Neural progenitor cell (in vitro differentiated cells): ENCODE measurements at regions not wholly inside any gene's neighbourhood (a gene's known extent, or its start where the extent isn't known, plus 50 kb on each side); places are given as distances from the start of the nearest gene placed in this dataset.

ENCODE experiments used
- DNase-seq: peaks from one replicate; pipeline ENCODE4 v3.0.0-alpha.2; 2016; ENCODE audit warnings: low spot score
- H2AFZ ChIP-seq: fragments of 200-600 bp; sonication (generic); replicated peaks from 2 replicates; pipeline ENCODE4 v1.6.1; 2016; ENCODE audit warnings: antibody characterized with exemption
- H3F3A ChIP-seq: fragments of 200-600 bp; sonication (generic); 2 replicates; pipeline ENCODE4 v1.6.1; 2016; ENCODE audit warnings: antibody characterized with exemption, low read depth
- H3K27ac ChIP-seq: fragments of 200-600 bp; sonication (generic); 2 replicates; pipeline ENCODE4 v1.5.1; 2016; ENCODE audit warnings: mild to moderate bottlenecking
- H3K27me3 ChIP-seq: fragments of 200-600 bp; sonication (generic); 2 replicates; pipeline ENCODE4 v1.6.1; 2016; ENCODE audit warnings: mild to moderate bottlenecking, moderate library complexity
- H3K36me3 ChIP-seq: fragments of 200-600 bp; sonication (generic); 2 replicates; pipeline ENCODE4 v1.5.1; 2016
- H3K4me1 ChIP-seq: fragments of 200-600 bp; sonication (generic); 2 replicates; pipeline ENCODE4 v1.6.1; 2016; ENCODE audit warnings: mixed run types
- H3K4me2 ChIP-seq: fragments of 200-600 bp; sonication (generic); 2 replicates; pipeline ENCODE4 v1.6.1; 2016
- H3K4me3 ChIP-seq: fragments of 200-600 bp; sonication (generic); 2 replicates; pipeline ENCODE4 v1.5.1; 2016
- H3K79me2 ChIP-seq: fragments of 200-600 bp; sonication (generic); 2 replicates; pipeline ENCODE4 v1.6.1; 2016; ENCODE audit warnings: low read depth
- H3K9ac ChIP-seq: fragments of 200-600 bp; sonication (generic); 2 replicates; pipeline ENCODE4 v1.6.1; 2016
- H3K9me3 ChIP-seq: fragments of 200-600 bp; sonication (generic); 2 replicates; pipeline ENCODE4 v1.5.1; 2016; ENCODE audit warnings: low read depth
- H4K20me1 ChIP-seq: fragments of 200-600 bp; sonication (generic); 2 replicates; pipeline ENCODE4 v1.6.1; 2016; ENCODE audit warnings: low read depth
- H3K27ac Mint-ChIP-seq: 3 replicates; pipeline ENCODE4 v1.8.0; 2021; ENCODE audit warnings: mixed read lengths
- H3K27me3 Mint-ChIP-seq: 2 replicates; pipeline ENCODE4 v1.8.0; 2022; ENCODE audit warnings: low read depth, mild to moderate bottlenecking, inconsistent platforms, moderate library complexity, mixed read lengths; ENCODE audit not compliant: insufficient read depth
- H3K36me3 Mint-ChIP-seq: 3 replicates; pipeline ENCODE4 v1.8.0; 2021; ENCODE audit warnings: mixed read lengths
- H3K4me1 Mint-ChIP-seq: 3 replicates; pipeline ENCODE4 v1.8.0; 2021; ENCODE audit warnings: mixed read lengths
- H3K4me3 Mint-ChIP-seq: 3 replicates; pipeline ENCODE4 v1.8.0; 2021; ENCODE audit warnings: mild to moderate bottlenecking, moderate library complexity, mixed read lengths
- H3K9me3 Mint-ChIP-seq: 3 replicates; pipeline ENCODE4 v1.8.0; 2020; ENCODE audit warnings: mixed read lengths
- CTCF ChIP-seq: fragments of 200-600 bp; sonication (generic); IDR thresholded peaks from 2 replicates; pipeline ENCODE4 v1.5.1; 2017; ENCODE audit warnings: antibody characterized with exemption, mild to moderate bottlenecking
- EZH2 ChIP-seq: fragments of 200-600 bp; sonication (generic); IDR thresholded peaks from 2 replicates; pipeline ENCODE4 v1.6.1; 2017; ENCODE audit warnings: antibody characterized with exemption, mild to moderate bottlenecking, moderate library complexity
- EZH2phosphoT487 ChIP-seq: fragments of 200-600 bp; sonication (generic); IDR thresholded peaks from 2 replicates; pipeline ENCODE4 v1.6.1; 2017; ENCODE audit warnings: antibody characterized with exemption

- H3K27ac Mint-ChIP-seq: no peak overlapping the region
- Histone ChIP-seq H3K9me3 (no peaks in the 10 kb centered on the region), H3K27me3 (no peaks in the 10 kb centered on the region), H3F3A (no peaks in the 10 kb centered on the region), H3K4me2 (no peak overlapping the region), H3K27ac (no peak overlapping the region), H3K36me3 (no peaks in the 10 kb centered on the region), H3K79me2 (no peaks in the 10 kb centered on the region), H2AFZ (no peak overlapping the region), H3K4me1 (no peaks in the 10 kb centered on the region), H3K9ac (no peak overlapping the region), H4K20me1 (peaks cover 18% of the 10 kb centered on the region), H3K4me3 (no peak overlapping the region)
- peaks cover 11% of the 10 kb centered on the region for H3K4me1 Mint-ChIP-seq
- TF ChIP-seq EZH2 (no peak), EZH2phosphoT487 (no peak), CTCF (peak; percentile 28)
- peaks cover 5% of the 10 kb centered on the region for H3K36me3 Mint-ChIP-seq
- no peaks in the 10 kb centered on the region for H3K9me3 Mint-ChIP-seq
- H3K4me3 Mint-ChIP-seq: no peak overlapping the region
- DNase-seq: peak; percentile 48
- H3K27me3 Mint-ChIP-seq: peaks cover 15% of the 10 kb centered on the region
These were observed 85.3 kb downstream of the RFLNA start for GRCh38 chr12:124379938-124380754.

DNA sequence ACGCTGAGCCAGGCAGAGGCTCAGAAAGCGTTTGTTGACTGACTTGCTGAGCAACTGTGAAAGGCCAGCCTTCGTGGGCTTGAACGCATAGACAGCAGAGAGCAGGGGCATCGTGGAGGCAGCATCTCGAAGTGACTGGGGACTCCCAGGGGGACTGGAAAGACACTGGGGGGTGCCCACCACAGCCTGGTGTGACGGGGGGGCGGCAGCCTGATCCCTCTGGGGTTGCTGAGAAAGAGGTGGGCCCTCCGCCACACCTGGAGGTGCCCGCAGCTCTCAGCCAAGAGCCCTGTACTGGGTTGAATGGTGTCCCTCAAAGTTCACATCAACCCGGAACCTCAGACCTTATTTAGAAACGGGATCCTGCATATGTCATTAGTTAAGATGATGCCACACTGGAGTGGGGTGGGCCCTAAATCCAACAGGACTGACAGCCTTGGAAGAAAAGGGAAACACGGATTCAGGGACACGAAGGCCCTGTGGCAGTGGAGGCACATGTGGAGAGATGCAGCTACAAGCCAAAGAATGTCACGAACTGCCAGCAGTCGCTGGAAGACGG is 84.6 kb downstream of the RFLNA start:
- Mint-ChIP-seq H3K4me1 (peaks cover 9% of the 10 kb centered on the region), H3K9me3 (no peaks in the 10 kb centered on the region), H3K4me3 (no peak overlapping the region), H3K36me3 (peaks cover 5% of the 10 kb centered on the region), H3K27me3 (peaks cover 15% of the 10 kb centered on the region), H3K27ac (peak overlapping the region; percentile 86)
- Histone ChIP-seq H2AFZ (no peak overlapping the region), H3K36me3 (no peaks in the 10 kb centered on the region), H3K4me2 (no peak overlapping the region), H3K27ac (no peak overlapping the region), H3K4me3 (no peak overlapping the region), H4K20me1 (peaks cover 13% of the 10 kb centered on the region), H3F3A (no peaks in the 10 kb centered on the region), H3K4me1 (no peaks in the 10 kb centered on the region), H3K79me2 (no peaks in the 10 kb centered on the region), H3K9ac (no peak overlapping the region), H3K9me3 (no peaks in the 10 kb centered on the region), H3K27me3 (no peaks in the 10 kb centered on the region)
- no peak for DNase-seq
- no peak for TF ChIP-seq EZH2
- TF ChIP-seq EZH2phosphoT487: no peak
- no peak for TF ChIP-seq CTCF

DNA sequence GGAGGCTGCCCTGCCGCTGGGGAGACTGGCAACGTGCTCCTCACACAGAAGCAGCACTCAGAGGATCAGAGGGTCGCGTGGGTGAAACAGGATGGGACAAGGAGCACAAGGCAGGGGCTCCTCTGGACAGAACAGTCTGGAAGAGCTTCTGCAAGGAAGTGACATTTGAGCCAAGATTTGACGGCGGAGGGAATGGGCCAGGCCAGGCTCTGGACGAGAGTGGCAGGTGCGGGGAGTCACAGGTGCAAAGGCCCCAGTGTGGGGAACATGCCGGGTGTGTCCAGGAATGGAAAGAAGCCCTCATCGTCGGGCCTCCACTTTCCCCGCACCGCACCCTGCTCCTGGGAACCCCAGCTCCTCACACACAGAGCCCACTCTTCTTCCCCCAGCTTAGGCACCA is 84.0 kb downstream of the RFLNA start:
- no peaks in the 10 kb centered on the region for H3K4me1 ChIP-seq
- H3K4me2 ChIP-seq: no peak overlapping the region
- no peaks in the 10 kb centered on the region for H3F3A ChIP-seq
- H3K27ac Mint-ChIP-seq: no peak overlapping the region
- no peaks in the 10 kb centered on the region for H3K27me3 ChIP-seq
- no peaks in the 10 kb centered on the region for H3K9me3 ChIP-seq
- peaks cover 5% of the 10 kb centered on the region for H3K36me3 Mint-ChIP-seq
- no peaks in the 10 kb centered on the region for H3K36me3 ChIP-seq
- H3K4me1 Mint-ChIP-seq: peaks cover 9% of the 10 kb centered on the region
- no peak overlapping the region for H3K9ac ChIP-seq
- peaks cover 15% of the 10 kb centered on the region for H3K27me3 Mint-ChIP-seq
- no peak for TF ChIP-seq CTCF
- no peak for TF ChIP-seq EZH2
- no peak for TF ChIP-seq EZH2phosphoT487
- H3K9me3 Mint-ChIP-seq: no peaks in the 10 kb centered on the region
- H3K79me2 ChIP-seq: no peaks in the 10 kb centered on the region
- H2AFZ ChIP-seq: no peak overlapping the region
- DNase-seq: no peak
- no peak overlapping the region for H3K4me3 ChIP-seq
- no peak overlapping the region for H3K27ac ChIP-seq
- peaks cover 13% of the 10 kb centered on the region for H4K20me1 ChIP-seq
- H3K4me3 Mint-ChIP-seq: no peak overlapping the region
